Adrenal gland (tissue), 5 donors: ENCODE measurements at regions not wholly inside any gene's neighbourhood (a gene's known extent, or its start where the extent isn't known, plus 50 kb on each side); places are given as distances from the start of the nearest gene placed in this dataset.

Experiments used
- POLR2A ChIP-seq, 2 donors: fragments of 450-650 bp; IDR thresholded peaks; one replicate each; pipeline ENCODE4 v1.6.1; 2017; ENCODE audit warnings: antibody characterized with exemption in 2 of 2, mild to moderate bottlenecking in 2 of 2, moderate library complexity in 1 of 2
- TF ChIP-seq, protein P1 (sequence below), 6 experiments: fragments of 450-650 bp in 4 of 6; fragments of 200-600 bp in 2 of 6; sonication (generic) in 1 of 6; IDR thresholded peaks; 1 replicate in 5 of 6; 2 replicates in 1 of 6; pipeline versions ENCODE4 v1.5.1 to v1.8.0; 2016 to 2021; ENCODE audit warnings: antibody characterized with exemption in 6 of 6, mild to moderate bottlenecking in 2 of 6, moderate library complexity in 1 of 6
- donor health status: DM: no; HTN: no; CAD: no.

DNA sequence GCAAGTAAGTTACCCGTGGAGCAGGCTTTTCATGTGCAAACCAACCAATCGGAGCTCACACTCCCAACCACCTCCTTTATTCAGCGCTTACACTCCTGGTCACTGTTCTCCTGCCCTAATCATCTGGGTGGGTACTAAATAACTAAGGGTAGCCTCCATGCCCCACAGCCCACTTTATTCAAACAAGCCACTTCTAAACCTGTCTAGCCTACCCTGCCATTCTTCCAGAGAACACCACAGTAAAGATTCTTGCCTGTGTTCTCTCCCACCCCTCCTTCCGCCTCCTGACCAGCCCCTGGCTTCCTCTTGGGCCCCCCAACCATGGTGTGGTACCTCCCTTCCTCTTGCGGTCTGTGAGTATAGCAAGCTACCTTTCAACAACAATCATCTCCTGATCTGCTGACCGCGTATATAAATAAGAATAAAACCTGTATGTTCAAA lies 581.9 kb downstream of the VRK1 start:
- TF ChIP-seq, protein P1, sequence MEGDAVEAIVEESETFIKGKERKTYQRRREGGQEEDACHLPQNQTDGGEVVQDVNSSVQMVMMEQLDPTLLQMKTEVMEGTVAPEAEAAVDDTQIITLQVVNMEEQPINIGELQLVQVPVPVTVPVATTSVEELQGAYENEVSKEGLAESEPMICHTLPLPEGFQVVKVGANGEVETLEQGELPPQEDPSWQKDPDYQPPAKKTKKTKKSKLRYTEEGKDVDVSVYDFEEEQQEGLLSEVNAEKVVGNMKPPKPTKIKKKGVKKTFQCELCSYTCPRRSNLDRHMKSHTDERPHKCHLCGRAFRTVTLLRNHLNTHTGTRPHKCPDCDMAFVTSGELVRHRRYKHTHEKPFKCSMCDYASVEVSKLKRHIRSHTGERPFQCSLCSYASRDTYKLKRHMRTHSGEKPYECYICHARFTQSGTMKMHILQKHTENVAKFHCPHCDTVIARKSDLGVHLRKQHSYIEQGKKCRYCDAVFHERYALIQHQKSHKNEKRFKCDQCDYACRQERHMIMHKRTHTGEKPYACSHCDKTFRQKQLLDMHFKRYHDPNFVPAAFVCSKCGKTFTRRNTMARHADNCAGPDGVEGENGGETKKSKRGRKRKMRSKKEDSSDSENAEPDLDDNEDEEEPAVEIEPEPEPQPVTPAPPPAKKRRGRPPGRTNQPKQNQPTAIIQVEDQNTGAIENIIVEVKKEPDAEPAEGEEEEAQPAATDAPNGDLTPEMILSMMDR (IDR thresholded peaks at IDR 0.05), result no peak
- TF ChIP-seq POLR2A (IDR thresholded peaks at IDR 0.05), result no peak
